Keratinocyte (primary cell): ENCODE measurements at regions not wholly inside any gene's neighbourhood (a gene's known extent, or its start where the extent isn't known, plus 50 kb on each side); places are given as distances from the start of the nearest gene placed in this dataset.

ENCODE experiments used
- DNase-seq: peaks from one replicate; pipeline ENCODE4 v3.0.0-alpha.2; 2011; ENCODE audit warnings: low read depth, missing footprints, low spot score
- FAIRE-seq: peaks from 2 replicates; lab custom pipeline; 2011; peaks lifted over from hg19 to GRCh38; lab: Jason Lieb, UNC
- H2AFZ ChIP-seq: 2 replicates; pipeline ENCODE4 v1.6.0; 2012; ENCODE audit warnings: low read length, control low read depth, inconsistent platforms; ENCODE audit not compliant: control insufficient read depth
- H3K27ac ChIP-seq: 2 replicates; pipeline ENCODE4 v1.5.1; 2011; ENCODE audit warnings: low read length; ENCODE audit not compliant: control insufficient read depth, insufficient read depth
- H3K27me3 ChIP-seq: 3 replicates; pipeline ENCODE4 v1.6.0; 2011; ENCODE audit warnings: low read length; ENCODE audit not compliant: control insufficient read depth, insufficient read depth; ENCODE audit errors: extremely low read depth
- H3K36me3 ChIP-seq, 2 experiments: 2 replicates in 1 of 2; 3 replicates in 1 of 2; pipeline ENCODE4 v1.5.1; 2011; ENCODE audit warnings: low read length in 2 of 2, mild to moderate bottlenecking in 1 of 2; ENCODE audit not compliant: control insufficient read depth in 2 of 2, insufficient read depth in 2 of 2; ENCODE audit errors: extremely low read depth in 1 of 2
- H3K4me1 ChIP-seq: 3 replicates; pipeline ENCODE4 v1.5.1; 2011; ENCODE audit warnings: low read length; ENCODE audit not compliant: control insufficient read depth, insufficient read depth; ENCODE audit errors: extremely low read depth
- H3K4me2 ChIP-seq: 3 replicates; pipeline ENCODE4 v1.6.0; 2011; ENCODE audit warnings: low read depth, low read length; ENCODE audit not compliant: control insufficient read depth, insufficient read depth; ENCODE audit errors: extremely low read depth
- H3K4me3 ChIP-seq, 3 experiments: fragments of 200-600 bp in 1 of 3; sonication (generic) in 1 of 3; 2 replicates in 2 of 3; 3 replicates in 1 of 3; pipeline ENCODE4 v1.5.1; 2011 to 2016; ENCODE audit warnings: low read length in 3 of 3, mild to moderate bottlenecking in 3 of 3, control low read depth in 2 of 3, inconsistent platforms in 1 of 3, low read depth in 1 of 3, mixed read lengths in 1 of 3, mixed run types in 1 of 3, moderate library complexity in 1 of 3; ENCODE audit not compliant: control insufficient read depth in 2 of 3, insufficient read depth in 2 of 3; ENCODE audit errors: extremely low read depth in 1 of 3
- H3K79me2 ChIP-seq: 2 replicates; pipeline ENCODE4 v1.6.0; 2012; ENCODE audit warnings: low read length; ENCODE audit not compliant: control insufficient read depth, insufficient read depth
- H3K9ac ChIP-seq: 3 replicates; pipeline ENCODE4 v1.6.0; 2011; ENCODE audit warnings: low read length; ENCODE audit not compliant: control insufficient read depth, insufficient read depth; ENCODE audit errors: extremely low read depth
- H3K9me1 ChIP-seq: 3 replicates; pipeline ENCODE4 v1.6.0; 2011; ENCODE audit warnings: low read length; ENCODE audit not compliant: control insufficient read depth, insufficient read depth; ENCODE audit errors: extremely low read depth
- H3K9me3 ChIP-seq: 2 replicates; pipeline ENCODE4 v1.5.1; 2012; ENCODE audit warnings: low read depth, low read length; ENCODE audit not compliant: control insufficient read depth
- H4K20me1 ChIP-seq: 3 replicates; pipeline ENCODE4 v1.6.0; 2011; ENCODE audit warnings: low read length; ENCODE audit not compliant: control insufficient read depth, insufficient read depth; ENCODE audit errors: extremely low read depth
- EZH2 ChIP-seq: IDR thresholded peaks from one replicate; pipeline ENCODE4 v1.6.1; 2012; ENCODE audit warnings: inconsistent platforms, mild to moderate bottlenecking, low read length, moderate library complexity
- dilution Hi-C: fragments of 300-500 bp; cut with MboI; formaldehyde crosslinking; loops from one replicate; pipeline ENCODE4 v1.7.0; 2020; ENCODE audit warnings: low sequenced_read_pairs; ENCODE audit not compliant: extremely low pct_ligation_motif_present
- TF ChIP-seq, protein P1 (sequence below), 3 experiments: IDR thresholded peaks in 1 of 3; conservative IDR thresholded peaks in 1 of 3; optimal IDR thresholded peaks in 1 of 3; 2 replicates in 2 of 3; 3 replicates in 1 of 3; pipeline versions ENCODE3 to v1.5.1; 2011; ENCODE audit warnings: low read length in 3 of 3, mild to moderate bottlenecking in 3 of 3, moderate library complexity in 2 of 3, control low read depth in 1 of 3, inconsistent platforms in 1 of 3; ENCODE audit not compliant: insufficient read depth in 2 of 3; ENCODE audit errors: extremely low read depth in 1 of 3

DNA sequence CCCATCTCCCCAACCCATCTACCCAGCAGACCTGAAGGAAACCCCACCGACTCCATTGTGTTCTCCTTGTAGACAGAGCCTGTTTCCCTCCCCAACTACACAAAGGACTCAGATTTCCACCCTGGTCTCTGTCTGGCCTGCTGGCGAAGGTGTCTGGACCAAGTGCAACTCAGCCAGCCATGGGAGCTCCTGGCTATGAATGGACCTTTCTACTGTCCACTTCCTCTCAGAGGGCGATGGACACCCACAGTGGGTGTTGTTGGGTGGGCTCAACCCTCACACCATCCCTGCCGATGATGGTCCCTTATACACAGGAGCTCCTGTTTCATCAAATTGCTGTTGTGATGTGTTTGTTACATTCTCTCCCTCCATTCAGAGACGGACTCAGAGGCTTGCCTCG lies 112.5 kb upstream of the PHACTR3 start:
- Histone ChIP-seq H4K20me1 (no peaks in the 10 kb centered on the region), H3K4me1 (no peaks in the 10 kb centered on the region), H3K9me1 (no peaks in the 10 kb centered on the region), H3K9ac (no peak overlapping the region), H3K79me2 (no peaks in the 10 kb centered on the region), H3K9me3 (no peaks in the 10 kb centered on the region), H3K4me3 (no peak overlapping the region), H3K36me3 (no peaks in the 10 kb centered on the region), H2AFZ (no peak overlapping the region), H3K27me3 (no peaks in the 10 kb centered on the region), H3K4me2 (no peak overlapping the region), H3K27ac (no peak overlapping the region)
- FAIRE-seq (no peak), DNase-seq (no peak)
- TF ChIP-seq, protein P1, sequence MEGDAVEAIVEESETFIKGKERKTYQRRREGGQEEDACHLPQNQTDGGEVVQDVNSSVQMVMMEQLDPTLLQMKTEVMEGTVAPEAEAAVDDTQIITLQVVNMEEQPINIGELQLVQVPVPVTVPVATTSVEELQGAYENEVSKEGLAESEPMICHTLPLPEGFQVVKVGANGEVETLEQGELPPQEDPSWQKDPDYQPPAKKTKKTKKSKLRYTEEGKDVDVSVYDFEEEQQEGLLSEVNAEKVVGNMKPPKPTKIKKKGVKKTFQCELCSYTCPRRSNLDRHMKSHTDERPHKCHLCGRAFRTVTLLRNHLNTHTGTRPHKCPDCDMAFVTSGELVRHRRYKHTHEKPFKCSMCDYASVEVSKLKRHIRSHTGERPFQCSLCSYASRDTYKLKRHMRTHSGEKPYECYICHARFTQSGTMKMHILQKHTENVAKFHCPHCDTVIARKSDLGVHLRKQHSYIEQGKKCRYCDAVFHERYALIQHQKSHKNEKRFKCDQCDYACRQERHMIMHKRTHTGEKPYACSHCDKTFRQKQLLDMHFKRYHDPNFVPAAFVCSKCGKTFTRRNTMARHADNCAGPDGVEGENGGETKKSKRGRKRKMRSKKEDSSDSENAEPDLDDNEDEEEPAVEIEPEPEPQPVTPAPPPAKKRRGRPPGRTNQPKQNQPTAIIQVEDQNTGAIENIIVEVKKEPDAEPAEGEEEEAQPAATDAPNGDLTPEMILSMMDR (optimal IDR thresholded peaks at IDR 0.05 in 1 of 3, IDR thresholded peaks at IDR 0.05 in 1 of 3, conservative IDR thresholded peaks at IDR 0.05 in 1 of 3; ENCODE audit: extremely low read depth in 1 of 3, insufficient read depth in 2 of 3, low read length in 3 of 3), result no peak
- no peak for TF ChIP-seq EZH2
- dilution Hi-C loops, result no loop called here

GRCh38 chr20:59493926-59494325 lies 110.4 kb upstream of the PHACTR3 start:
- Histone ChIP-seq H3K9ac (no peak overlapping the region), H3K36me3 (no peaks in the 10 kb centered on the region), H3K79me2 (no peaks in the 10 kb centered on the region), H4K20me1 (no peaks in the 10 kb centered on the region), H3K27me3 (no peaks in the 10 kb centered on the region), H2AFZ (no peak overlapping the region), H3K9me3 (no peaks in the 10 kb centered on the region), H3K4me3 (no peak overlapping the region), H3K27ac (no peak overlapping the region), H3K4me1 (no peaks in the 10 kb centered on the region), H3K9me1 (no peaks in the 10 kb centered on the region), H3K4me2 (no peak overlapping the region)
- FAIRE-seq (no peak), DNase-seq (no peak)
- TF ChIP-seq, protein P1 (optimal IDR thresholded peaks at IDR 0.05 in 1 of 3, IDR thresholded peaks at IDR 0.05 in 1 of 3, conservative IDR thresholded peaks at IDR 0.05 in 1 of 3; ENCODE audit: extremely low read depth in 1 of 3, insufficient read depth in 2 of 3, low read length in 3 of 3), result no peak
- no peak for TF ChIP-seq EZH2
- dilution Hi-C loops, result no loop called here
